ENCODE measurements at regions not wholly inside any gene's neighbourhood (a gene's known extent, or its start where the extent isn't known, plus 50 kb on each side); places are given as distances from the start of the nearest gene placed in this dataset.

- no peak for TF ChIP-seq CTCF (IDR thresholded peaks at IDR 0.05)
- TF ChIP-seq EZH2 (IDR thresholded peaks at IDR 0.05; ENCODE audit: borderline replicate concordance, insufficient read depth, low read depth, low read length, poor library complexity, severe bottlenecking), result no peak
Observed at GRCh38 chr14:106201376-106201775, 675.0 kb downstream of the TMEM121 start.
